ENCODE measurements at regions not wholly inside any gene's neighbourhood (a gene's known extent, or its start where the extent isn't known, plus 50 kb on each side); places are given as distances from the start of the nearest gene placed in this dataset.

- no peaks in the 10 kb centered on the region for H3K36me3 ChIP-seq (ENCODE audit: insufficient read depth, low read length)
- POLR2A ChIA-PET: no interaction called here
Observed at GRCh38 chr2:79259959-79260358, 100.4 kb upstream of the REG3A start.

DNA sequence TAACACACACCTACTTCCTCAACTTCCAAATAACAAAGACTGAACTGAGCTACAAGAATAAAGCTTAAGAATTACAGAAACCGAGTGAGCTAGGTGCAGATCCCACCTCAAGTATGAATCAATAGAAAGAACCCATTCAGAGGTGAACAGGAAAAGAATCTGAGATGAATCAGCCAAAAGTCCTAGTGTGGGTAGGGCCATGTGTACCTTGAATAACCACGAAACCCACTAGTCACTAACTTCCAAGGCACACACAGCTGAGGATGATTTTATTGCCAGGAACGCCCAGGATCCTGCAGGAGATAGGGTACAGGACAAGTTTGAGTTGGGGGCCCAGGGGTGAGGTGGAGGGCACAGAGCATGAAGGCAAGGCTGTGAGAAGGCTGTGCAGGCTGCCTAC, 99.7 kb upstream of the REG3A start:
- Histone ChIP-seq H2AFZ (ENCODE audit: low read length) (no peak overlapping the region), H3K4me1 (ENCODE audit: insufficient read depth, low read length, poor library complexity, severe bottlenecking) (no peaks in the 10 kb centered on the region), H3K79me2 (ENCODE audit: insufficient read depth, low read depth, low read length) (no peaks in the 10 kb centered on the region), H3K27ac (ENCODE audit: low read depth, low read length, poor library complexity, severe bottlenecking) (no peak overlapping the region), H3K4me2 (ENCODE audit: low read length) (no peak overlapping the region), H3K36me3 (ENCODE audit: insufficient read depth, low read length) (no peaks in the 10 kb centered on the region), H3K9me2 (ENCODE audit: insufficient read depth, low read length) (no peaks in the 10 kb centered on the region), H4K20me1 (ENCODE audit: insufficient read depth, low read length) (no peaks in the 10 kb centered on the region), H3K9me3 (ENCODE audit: low read length) (no peaks in the 10 kb centered on the region), H3K4me3 (ENCODE audit: low read depth, low read length, poor library complexity, severe bottlenecking) (no peak overlapping the region)
- no TSS peak for BruUV-seq (replicated peaks)
- CTCF ChIA-PET (ENCODE audit: unreplicated experiment): no interaction called here
- POLR2A ChIA-PET: no interaction called here
- no peak for DNase-seq (ENCODE audit: low spot score)
- no peak for TF ChIP-seq CTCF (conservative IDR thresholded peaks at IDR 0.05; ENCODE audit: low read length)
- no peak for TF ChIP-seq EZH2phosphoT487 (IDR thresholded peaks at IDR 0.05; ENCODE audit: borderline replicate concordance, low read depth, low read length)
- intact Hi-C loops (cut with micrococcal nuclease; ENCODE audit: unreplicated experiment): no loop called here

More at GRCh38 chr2:79259959-79260358, 100.4 kb upstream of the REG3A start:
- no peak overlapping the region for H2AFZ ChIP-seq (ENCODE audit: low read length)
- H3K27ac ChIP-seq (ENCODE audit: low read depth, low read length, poor library complexity, severe bottlenecking): no peak overlapping the region
- H3K9me2 ChIP-seq (ENCODE audit: insufficient read depth, low read length): no peaks in the 10 kb centered on the region
- H3K79me2 ChIP-seq (ENCODE audit: insufficient read depth, low read depth, low read length): no peaks in the 10 kb centered on the region
- DNase-seq (ENCODE audit: low spot score): no peak
- no peaks in the 10 kb centered on the region for H3K9me3 ChIP-seq (ENCODE audit: low read length)
- H4K20me1 ChIP-seq (ENCODE audit: insufficient read depth, low read length): no peaks in the 10 kb centered on the region
- no peak overlapping the region for H3K4me3 ChIP-seq (ENCODE audit: low read depth, low read length, poor library complexity, severe bottlenecking)
- BruUV-seq (replicated peaks): no TSS peak
- H3K4me2 ChIP-seq (ENCODE audit: low read length): no peak overlapping the region
- intact Hi-C loops (cut with micrococcal nuclease; ENCODE audit: unreplicated experiment): no loop called here
- TF ChIP-seq EZH2phosphoT487 (IDR thresholded peaks at IDR 0.05; ENCODE audit: borderline replicate concordance, low read depth, low read length) (no peak), CTCF (conservative IDR thresholded peaks at IDR 0.05; ENCODE audit: low read length) (no peak)
- H3K4me1 ChIP-seq (ENCODE audit: insufficient read depth, low read length, poor library complexity, severe bottlenecking): no peaks in the 10 kb centered on the region
- CTCF ChIA-PET (ENCODE audit: unreplicated experiment): no interaction called here

DNA sequence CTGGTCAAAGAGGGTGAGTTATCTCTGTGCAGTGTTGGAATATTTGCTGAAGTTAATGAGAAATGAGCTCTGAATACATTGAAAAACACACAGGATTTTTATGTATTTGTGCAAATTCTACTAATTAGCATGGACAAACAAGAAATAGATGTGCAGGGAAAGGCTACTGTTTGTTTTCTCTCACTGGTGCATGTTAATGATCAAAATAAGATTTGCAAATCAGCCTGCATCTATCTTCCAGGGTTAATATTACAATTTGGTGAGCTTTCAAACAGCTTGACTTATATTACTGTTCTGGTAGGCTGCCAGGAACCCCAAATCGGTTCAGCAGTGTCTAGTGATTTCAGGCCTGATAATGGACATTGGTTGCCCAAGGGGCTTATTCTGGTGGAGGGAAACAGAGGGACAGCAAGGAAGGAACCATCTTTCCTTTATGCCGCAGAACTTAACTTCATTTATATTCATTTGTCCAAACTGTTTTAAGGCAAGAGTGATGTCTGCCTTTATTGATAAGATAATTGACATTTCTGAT, 93.8 kb upstream of the REG3A start:
- CTCF ChIA-PET (ENCODE audit: unreplicated experiment): no interaction called here
- Histone ChIP-seq H3K4me2 (ENCODE audit: low read length) (no peak overlapping the region), H2AFZ (ENCODE audit: low read length) (no peak overlapping the region), H3K27ac (ENCODE audit: low read depth, low read length, poor library complexity, severe bottlenecking) (no peak overlapping the region), H3K4me1 (ENCODE audit: insufficient read depth, low read length, poor library complexity, severe bottlenecking) (no peaks in the 10 kb centered on the region), H3K79me2 (ENCODE audit: insufficient read depth, low read depth, low read length) (no peaks in the 10 kb centered on the region), H4K20me1 (ENCODE audit: insufficient read depth, low read length) (no peaks in the 10 kb centered on the region), H3K36me3 (ENCODE audit: insufficient read depth, low read length) (no peaks in the 10 kb centered on the region), H3K9me3 (ENCODE audit: low read length) (no peaks in the 10 kb centered on the region), H3K9me2 (ENCODE audit: insufficient read depth, low read length) (no peaks in the 10 kb centered on the region), H3K4me3 (ENCODE audit: low read depth, low read length, poor library complexity, severe bottlenecking) (no peak overlapping the region)
- no peak for DNase-seq (ENCODE audit: low spot score)
- TF ChIP-seq CTCF (conservative IDR thresholded peaks at IDR 0.05; ENCODE audit: low read length) (no peak), EZH2phosphoT487 (IDR thresholded peaks at IDR 0.05; ENCODE audit: borderline replicate concordance, low read depth, low read length) (no peak)
- POLR2A ChIA-PET: interaction anchor here (0.6 kb wide), 1 partner anchor 479 kb away, joined by 3 read pairs; no protein-coding TSS in a partner anchor
- no TSS peak for BruUV-seq (replicated peaks)
- intact Hi-C loops (cut with micrococcal nuclease; ENCODE audit: unreplicated experiment): no loop called here

Data from OCI-LY7 (cell line).